BJ (cell line): ENCODE measurements at regions not wholly inside any gene's neighbourhood (a gene's known extent, or its start where the extent isn't known, plus 50 kb on each side); places are given as distances from the start of the nearest gene placed in this dataset.

Source experiments
- CTCF ChIA-PET: fragments of 350-600 bp; formaldehyde crosslinking; extraction: SDS; loops from one replicate; lab custom pipeline; 2021; ENCODE audit warnings: antibody characterized with exemption, inconsistent platforms; lab: Yijun Ruan, JAX
- POLR2A ChIA-PET: fragments of 300-600 bp; sonication (Branson Sonifier 250); formaldehyde crosslinking; extraction: SDS; loops from one replicate; lab custom pipeline; 2021; ENCODE audit warnings: antibody characterized with exemption; lab: Charles Lee
- DNase-seq: peaks from one replicate; pipeline ENCODE4 v3.0.0-alpha.2; 2011; ENCODE audit warnings: low read depth
- H3K27me3 ChIP-seq: 2 replicates; pipeline ENCODE4 v1.6.0; 2011; ENCODE audit warnings: low read length; ENCODE audit not compliant: control insufficient read depth, insufficient read depth
- H3K36me3 ChIP-seq: 2 replicates; pipeline ENCODE4 v1.5.1; 2011; ENCODE audit warnings: low read length; ENCODE audit not compliant: control insufficient read depth, insufficient read depth
- H3K4me3 ChIP-seq: 2 replicates; pipeline ENCODE4 v1.5.1; 2011; ENCODE audit warnings: low read depth, mild to moderate bottlenecking, control low read depth, low read length
- TF ChIP-seq, protein P1 (sequence below): IDR thresholded peaks from 2 replicates; pipeline ENCODE4 v1.5.1; 2011; ENCODE audit warnings: low read depth, mild to moderate bottlenecking, control low read depth, inconsistent platforms, low read length, moderate library complexity; ENCODE audit not compliant: insufficient read depth

DNA sequence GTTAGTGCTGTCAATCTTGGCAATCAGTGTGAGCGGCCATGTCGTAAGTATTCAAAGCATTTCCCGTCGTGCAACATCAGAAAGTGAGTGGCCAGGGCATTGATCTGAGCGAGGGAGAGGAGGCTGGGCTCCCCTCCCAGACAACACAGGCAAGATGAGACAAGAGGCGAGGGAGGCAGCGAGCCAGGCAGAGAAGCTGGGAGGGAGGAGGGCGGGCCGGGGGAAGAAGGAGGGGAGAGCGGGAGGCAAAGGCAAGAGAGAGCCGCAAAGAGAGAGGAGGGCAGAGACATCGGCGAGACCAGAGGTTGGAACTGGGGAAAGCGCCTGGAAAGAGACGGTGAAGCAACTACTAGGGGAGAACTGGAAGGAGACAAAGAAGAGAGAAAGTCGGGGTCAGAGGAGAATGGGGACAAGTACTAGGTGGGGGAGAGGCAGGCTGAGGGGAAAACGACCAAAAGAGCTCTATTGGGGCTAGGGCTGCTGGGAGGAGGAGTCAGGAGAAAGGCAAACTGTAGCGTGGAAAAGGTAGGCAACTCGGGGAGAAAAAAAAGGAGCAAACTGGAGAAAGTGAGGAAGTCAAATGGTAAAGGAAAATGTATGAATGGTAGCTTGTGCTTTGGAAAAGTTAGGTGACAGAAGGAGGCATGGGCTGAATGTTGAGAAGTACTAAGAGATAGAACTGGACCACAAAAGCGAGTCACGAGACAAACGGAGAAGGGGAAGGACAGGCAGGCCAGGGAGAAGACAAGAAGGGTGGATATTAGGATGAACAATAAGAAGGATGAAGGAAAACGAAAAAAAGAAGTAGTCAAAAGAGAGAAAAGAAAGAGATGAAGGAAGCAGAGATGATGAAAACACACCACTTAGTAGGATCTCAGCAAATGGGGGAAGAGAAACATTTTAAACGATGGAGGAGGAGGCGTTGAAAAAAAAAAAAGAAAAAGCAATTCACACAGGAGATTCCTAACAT lies 130.5 kb upstream of the C11orf58 start:
- ChIA-PET POLR2A (interaction anchor here (0.6 kb wide), 1 partner anchor 389 kb away, joined by 13 read pairs; no protein-coding TSS in a partner anchor), CTCF (interaction anchor here (0.5 to 1.4 kb wide), 5 partner anchors 157 to 956 kb away, joined by 3 read pairs; no protein-coding TSS in a partner anchor)
- no peak for DNase-seq
- H3K36me3 ChIP-seq: no peaks in the 10 kb centered on the region
- H3K4me3 ChIP-seq: peak overlapping the region; percentile 53
- peaks cover 42% of the 10 kb centered on the region for H3K27me3 ChIP-seq
- TF ChIP-seq, protein P1, sequence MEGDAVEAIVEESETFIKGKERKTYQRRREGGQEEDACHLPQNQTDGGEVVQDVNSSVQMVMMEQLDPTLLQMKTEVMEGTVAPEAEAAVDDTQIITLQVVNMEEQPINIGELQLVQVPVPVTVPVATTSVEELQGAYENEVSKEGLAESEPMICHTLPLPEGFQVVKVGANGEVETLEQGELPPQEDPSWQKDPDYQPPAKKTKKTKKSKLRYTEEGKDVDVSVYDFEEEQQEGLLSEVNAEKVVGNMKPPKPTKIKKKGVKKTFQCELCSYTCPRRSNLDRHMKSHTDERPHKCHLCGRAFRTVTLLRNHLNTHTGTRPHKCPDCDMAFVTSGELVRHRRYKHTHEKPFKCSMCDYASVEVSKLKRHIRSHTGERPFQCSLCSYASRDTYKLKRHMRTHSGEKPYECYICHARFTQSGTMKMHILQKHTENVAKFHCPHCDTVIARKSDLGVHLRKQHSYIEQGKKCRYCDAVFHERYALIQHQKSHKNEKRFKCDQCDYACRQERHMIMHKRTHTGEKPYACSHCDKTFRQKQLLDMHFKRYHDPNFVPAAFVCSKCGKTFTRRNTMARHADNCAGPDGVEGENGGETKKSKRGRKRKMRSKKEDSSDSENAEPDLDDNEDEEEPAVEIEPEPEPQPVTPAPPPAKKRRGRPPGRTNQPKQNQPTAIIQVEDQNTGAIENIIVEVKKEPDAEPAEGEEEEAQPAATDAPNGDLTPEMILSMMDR: no peak

DNA sequence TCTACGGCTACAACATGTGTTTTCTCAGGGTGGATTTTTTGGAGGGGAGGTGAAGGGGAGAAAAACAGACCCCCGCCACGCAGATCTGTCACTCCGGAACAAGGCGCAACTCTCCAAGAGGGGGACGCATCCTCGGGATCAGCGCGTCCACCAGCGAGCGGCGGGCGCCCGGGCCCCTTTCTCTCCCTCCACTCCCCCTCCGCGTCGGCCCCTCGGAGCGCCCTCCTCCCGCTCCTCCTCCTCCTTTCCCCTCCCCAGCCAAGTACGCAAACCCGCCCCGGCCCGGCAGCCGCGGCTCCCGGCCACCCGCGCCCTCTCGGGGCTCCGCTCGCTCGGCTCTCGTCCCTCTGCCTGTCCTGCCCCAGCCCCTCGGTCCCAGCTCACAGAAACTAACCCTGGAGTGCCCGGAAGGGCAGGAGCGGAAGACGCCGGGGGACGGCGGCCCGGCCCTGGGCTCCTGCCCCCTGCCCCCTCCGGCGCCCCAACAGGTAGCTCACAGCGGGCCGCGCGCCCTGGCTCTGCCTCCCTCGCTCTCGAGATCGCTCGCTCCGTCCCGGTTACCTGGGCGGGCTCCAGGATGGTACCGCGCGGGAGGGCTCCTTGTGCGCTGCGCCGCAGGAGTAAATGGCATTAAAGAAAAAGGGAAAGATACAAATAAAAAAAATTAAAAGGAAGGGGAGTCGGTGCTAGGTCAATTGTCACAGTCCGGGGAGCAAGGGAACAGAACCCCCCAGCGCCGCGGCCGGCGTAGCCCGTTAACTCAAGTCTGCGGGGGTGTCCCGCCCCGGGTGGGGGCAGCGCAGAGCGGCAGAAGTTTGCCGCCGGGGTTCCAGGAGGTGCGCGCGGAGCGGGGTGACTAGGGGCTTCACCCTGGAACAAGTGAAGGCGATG lies 131.4 kb upstream of the C11orf58 start:
- Histone ChIP-seq H3K36me3 (no peaks in the 10 kb centered on the region), H3K27me3 (peaks cover 36% of the 10 kb centered on the region), H3K4me3 (peak overlapping the region; percentile 53)
- DNase-seq: no peak
- POLR2A ChIA-PET: interaction anchor here (0.6 kb wide), 1 partner anchor 388 kb away, joined by 13 read pairs; no protein-coding TSS in a partner anchor
- CTCF ChIA-PET: interaction anchor here (0.7 to 1.4 kb wide), 6 partner anchors 226 to 955 kb away, joined by 3 to 5 read pairs (median 3); no protein-coding TSS in a partner anchor
- TF ChIP-seq, protein P1: no peak

DNA sequence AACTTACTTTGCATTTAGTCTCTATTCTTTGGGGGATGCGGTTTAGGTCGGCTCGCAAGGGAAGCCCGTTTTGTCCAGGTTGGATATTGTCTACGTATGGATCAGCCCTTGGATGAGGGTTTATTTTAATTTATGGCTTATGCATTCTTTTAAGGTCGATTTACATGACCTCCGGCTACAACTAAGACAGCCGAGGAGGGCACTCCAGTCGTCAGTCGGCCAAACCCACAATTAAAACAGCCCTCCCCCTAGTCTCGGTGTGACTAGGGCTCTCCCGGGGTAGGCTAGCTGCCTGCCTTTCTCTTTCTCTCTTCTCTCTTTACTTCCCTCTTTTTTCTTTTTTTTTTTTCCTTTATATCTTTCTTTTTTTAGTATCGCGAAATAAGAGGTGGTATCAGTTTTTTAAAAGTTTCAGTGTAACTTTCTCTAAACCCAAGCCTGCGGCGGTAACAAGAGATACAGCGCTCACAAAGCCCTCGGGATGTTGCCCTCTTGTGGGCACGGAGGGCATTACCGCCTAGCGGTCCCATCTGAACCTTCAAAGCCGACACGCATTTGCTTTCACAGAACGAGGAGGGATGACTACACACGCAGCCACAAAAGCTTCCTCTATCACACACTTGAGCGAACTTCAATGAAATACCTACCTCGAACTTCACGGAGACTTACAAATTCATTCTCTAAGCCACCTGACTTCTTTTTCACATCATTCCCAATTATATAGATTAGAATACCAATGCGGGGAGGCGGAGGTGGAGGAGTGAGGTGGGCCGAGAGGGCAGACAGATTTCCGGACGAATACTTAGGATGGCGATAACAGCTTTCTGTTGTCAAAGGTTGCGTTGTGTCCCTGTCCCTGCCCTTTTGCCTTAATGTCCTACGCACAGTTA lies 132.3 kb upstream of the C11orf58 start:
- Histone ChIP-seq H3K27me3 (peaks cover 28% of the 10 kb centered on the region), H3K36me3 (no peaks in the 10 kb centered on the region), H3K4me3 (peak overlapping the region; percentile 53)
- CTCF ChIA-PET: interaction anchor here (0.6 to 1.2 kb wide), 9 partner anchors 225 to 1348 kb away, joined by 3 to 5 read pairs (median 3); no protein-coding TSS in a partner anchor
- POLR2A ChIA-PET: no interaction called here
- TF ChIP-seq, protein P1: peak; percentile 91
- DNase-seq: peak; percentile 57

DNA sequence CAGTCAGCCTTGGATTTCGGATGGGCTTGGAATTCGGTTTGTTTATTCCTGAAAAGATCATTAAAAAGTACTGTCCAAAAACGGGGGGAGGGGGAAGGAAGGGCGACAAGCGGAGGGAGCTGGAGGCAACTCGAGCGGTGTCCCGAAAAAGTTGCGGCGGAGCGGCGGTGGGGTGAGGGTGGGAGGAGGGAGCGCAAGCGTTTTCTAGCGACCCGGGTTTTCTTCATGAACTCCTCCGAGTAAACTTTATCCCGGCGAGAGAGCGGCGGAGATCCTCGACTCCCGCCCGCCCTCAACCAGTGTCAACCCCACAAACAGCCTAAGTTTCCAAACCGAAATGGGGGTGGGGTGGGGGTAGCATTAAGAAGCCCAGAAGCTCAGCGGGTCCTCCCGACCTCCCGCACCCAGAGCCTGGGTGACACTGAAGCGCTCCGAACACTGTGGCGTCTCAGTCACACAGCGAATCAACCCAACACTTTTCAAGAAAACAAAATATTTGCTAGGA lies 133.0 kb upstream of the C11orf58 start:
- Histone ChIP-seq H3K4me3 (peak overlapping the region; percentile 53), H3K27me3 (peaks cover 22% of the 10 kb centered on the region), H3K36me3 (no peaks in the 10 kb centered on the region)
- CTCF ChIA-PET: interaction anchor here (0.6 to 1.1 kb wide), 5 partner anchors 8 to 1347 kb away, joined by 3 to 5 read pairs (median 3); no protein-coding TSS in a partner anchor
- POLR2A ChIA-PET: no interaction called here
- TF ChIP-seq, protein P1: no peak
- no peak for DNase-seq
